Adrenal gland (tissue), 5 donors: ENCODE measurements at regions not wholly inside any gene's neighbourhood (a gene's known extent, or its start where the extent isn't known, plus 50 kb on each side); places are given as distances from the start of the nearest gene placed in this dataset.

Experiments used
- POLR2A ChIP-seq, 2 donors: fragments of 450-650 bp; IDR thresholded peaks; one replicate each; pipeline ENCODE4 v1.6.1; 2017; ENCODE audit warnings: antibody characterized with exemption in 2 of 2, mild to moderate bottlenecking in 2 of 2, moderate library complexity in 1 of 2
- TF ChIP-seq, protein P1 (sequence below), 6 experiments: fragments of 450-650 bp in 4 of 6; fragments of 200-600 bp in 2 of 6; sonication (generic) in 1 of 6; IDR thresholded peaks; 1 replicate in 5 of 6; 2 replicates in 1 of 6; pipeline versions ENCODE4 v1.5.1 to v1.8.0; 2016 to 2021; ENCODE audit warnings: antibody characterized with exemption in 6 of 6, mild to moderate bottlenecking in 2 of 6, moderate library complexity in 1 of 6
- donor health status: DM: no; HTN: no; CAD: no.

DNA sequence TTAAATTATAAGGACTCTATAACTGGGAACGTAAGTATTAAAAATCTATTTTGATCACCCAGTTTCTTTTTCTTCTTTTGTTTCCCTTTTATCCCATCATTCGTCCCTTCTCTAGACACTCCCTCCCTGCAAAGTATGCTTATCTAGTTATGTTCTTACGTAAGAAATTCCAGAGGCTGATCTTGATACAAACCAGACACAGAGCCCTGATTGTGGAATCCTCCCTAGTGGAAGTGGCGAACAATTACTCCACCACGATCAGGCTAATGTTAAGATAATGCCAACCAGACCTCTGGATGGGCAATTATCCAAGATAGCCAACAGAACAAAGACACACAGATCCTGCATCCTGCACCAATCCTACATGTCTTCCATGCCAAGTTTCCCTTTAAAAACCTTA is 1557.4 kb downstream of the PLA2G4A start:
- TF ChIP-seq, protein P1, sequence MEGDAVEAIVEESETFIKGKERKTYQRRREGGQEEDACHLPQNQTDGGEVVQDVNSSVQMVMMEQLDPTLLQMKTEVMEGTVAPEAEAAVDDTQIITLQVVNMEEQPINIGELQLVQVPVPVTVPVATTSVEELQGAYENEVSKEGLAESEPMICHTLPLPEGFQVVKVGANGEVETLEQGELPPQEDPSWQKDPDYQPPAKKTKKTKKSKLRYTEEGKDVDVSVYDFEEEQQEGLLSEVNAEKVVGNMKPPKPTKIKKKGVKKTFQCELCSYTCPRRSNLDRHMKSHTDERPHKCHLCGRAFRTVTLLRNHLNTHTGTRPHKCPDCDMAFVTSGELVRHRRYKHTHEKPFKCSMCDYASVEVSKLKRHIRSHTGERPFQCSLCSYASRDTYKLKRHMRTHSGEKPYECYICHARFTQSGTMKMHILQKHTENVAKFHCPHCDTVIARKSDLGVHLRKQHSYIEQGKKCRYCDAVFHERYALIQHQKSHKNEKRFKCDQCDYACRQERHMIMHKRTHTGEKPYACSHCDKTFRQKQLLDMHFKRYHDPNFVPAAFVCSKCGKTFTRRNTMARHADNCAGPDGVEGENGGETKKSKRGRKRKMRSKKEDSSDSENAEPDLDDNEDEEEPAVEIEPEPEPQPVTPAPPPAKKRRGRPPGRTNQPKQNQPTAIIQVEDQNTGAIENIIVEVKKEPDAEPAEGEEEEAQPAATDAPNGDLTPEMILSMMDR (IDR thresholded peaks at IDR 0.05): no peak
- no peak for TF ChIP-seq POLR2A (IDR thresholded peaks at IDR 0.05)
